Stimulated activated CD4-positive, alpha-beta T cell treated with anti-CD3 and anti-CD28 coated beads, Interleukin-4, amount 100 ng/mL, for 24 hours (primary cell): ENCODE measurements at regions not wholly inside any gene's neighbourhood (a gene's known extent, or its start where the extent isn't known, plus 50 kb on each side); places are given as distances from the start of the nearest gene placed in this dataset.
"Not testable (repeated sequence)": the region's sequence is repeated elsewhere in the genome, so short reads cannot be mapped to it uniquely, and the experiment has no call there.

Experiments used
- DNase-seq: peaks from one replicate; pipeline ENCODE4 v3.0.0-alpha.2; 2020

DNA sequence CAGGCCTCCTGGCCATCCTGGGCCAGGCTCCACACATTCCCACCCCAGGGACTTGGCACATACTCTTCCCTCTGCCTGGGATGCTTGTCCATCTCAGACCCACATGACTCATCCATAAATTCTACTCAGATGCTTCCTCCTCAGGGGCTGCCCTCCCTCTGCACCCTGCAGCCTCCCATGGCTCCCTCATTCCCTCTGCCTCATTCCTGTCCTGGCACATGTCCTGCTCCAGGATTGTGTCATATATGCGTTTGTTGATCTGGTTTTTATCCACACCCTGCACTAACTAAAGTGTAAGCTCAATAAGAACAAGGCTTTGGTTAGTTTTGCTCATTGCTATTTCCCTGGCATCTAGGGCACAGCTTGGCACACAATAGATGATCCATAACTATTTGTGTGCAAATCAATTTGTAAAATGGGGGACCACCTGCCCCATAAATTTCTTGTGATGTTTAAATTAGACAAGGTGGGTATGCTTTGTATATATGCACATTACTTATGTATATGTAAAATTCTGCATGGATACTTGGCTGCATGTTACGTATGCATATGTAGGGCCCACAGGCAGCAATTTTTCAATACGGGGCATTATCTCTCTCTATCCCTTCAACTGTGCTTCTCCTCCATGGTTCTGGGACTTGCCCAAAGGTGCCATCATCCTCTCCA is 191.4 kb downstream of the PTPRU start:
- no peak for DNase-seq

- no peak for DNase-seq
These were observed 190.5 kb downstream of the PTPRU start for GRCh38 chr1:29426701-29427279.

GRCh38 chr1:29425631-29426030 is 189.3 kb downstream of the PTPRU start:
- DNase-seq: no peak

- no peak for DNase-seq
These were observed 187.9 kb downstream of the PTPRU start for GRCh38 chr1:29424266-29424665.

- DNase-seq: no peak
These were observed 183.9 kb downstream of the PTPRU start for GRCh38 chr1:29420202-29420601.

DNA sequence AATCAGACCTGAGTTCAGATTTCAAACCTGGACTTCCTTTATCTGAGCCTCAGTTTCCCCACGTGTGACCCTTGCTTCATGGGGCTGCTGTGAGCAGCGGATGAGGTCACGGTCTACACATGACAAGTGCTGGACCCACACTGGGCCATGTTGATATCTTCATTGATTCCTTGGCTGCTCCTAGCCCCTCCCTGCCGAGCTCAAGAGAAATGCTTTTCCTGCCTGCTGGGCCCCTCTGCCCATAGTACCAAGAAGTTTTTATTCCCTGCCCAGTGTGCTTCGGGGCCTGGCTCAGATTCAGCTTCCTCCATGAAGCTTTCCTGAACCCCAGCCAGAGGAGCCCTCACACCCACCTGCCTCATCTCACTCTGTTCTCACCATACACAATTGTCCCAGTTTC is 181.6 kb downstream of the PTPRU start:
- DNase-seq: no peak

DNA sequence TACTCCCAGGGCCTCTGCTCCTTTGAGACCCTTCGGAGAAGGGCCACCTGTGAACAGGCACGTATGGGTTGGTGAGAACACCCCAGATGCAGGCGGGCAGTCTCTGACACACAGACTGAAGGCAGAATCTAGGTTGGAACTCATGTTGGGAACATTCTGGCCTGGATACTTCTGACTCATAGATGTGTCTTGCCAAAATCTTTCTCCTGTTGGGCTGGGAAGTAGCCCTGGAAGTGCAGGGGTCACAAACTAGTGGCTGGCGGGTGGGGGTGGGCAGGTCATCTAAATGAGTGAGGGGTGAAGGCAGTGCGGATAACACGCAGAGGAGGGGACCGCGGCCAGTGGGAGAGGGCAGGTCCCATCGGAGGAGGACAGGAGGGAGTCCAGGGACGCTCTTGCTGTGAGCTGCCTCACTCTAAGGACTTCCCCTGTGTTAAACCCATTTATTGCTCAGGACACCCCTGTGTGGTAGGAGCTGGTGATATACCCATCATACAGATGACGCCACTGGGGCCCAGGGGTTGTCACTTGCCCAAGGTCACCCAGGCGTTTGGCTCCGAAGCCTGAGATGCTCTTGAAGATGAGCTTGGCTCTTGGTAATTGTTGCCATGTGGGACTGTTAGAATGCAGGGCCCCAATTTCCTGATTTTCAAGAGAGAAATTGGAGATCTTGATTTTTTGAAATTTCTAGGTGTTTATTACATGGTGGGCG is 181.0 kb downstream of the PTPRU start:
- no peak for DNase-seq

DNA sequence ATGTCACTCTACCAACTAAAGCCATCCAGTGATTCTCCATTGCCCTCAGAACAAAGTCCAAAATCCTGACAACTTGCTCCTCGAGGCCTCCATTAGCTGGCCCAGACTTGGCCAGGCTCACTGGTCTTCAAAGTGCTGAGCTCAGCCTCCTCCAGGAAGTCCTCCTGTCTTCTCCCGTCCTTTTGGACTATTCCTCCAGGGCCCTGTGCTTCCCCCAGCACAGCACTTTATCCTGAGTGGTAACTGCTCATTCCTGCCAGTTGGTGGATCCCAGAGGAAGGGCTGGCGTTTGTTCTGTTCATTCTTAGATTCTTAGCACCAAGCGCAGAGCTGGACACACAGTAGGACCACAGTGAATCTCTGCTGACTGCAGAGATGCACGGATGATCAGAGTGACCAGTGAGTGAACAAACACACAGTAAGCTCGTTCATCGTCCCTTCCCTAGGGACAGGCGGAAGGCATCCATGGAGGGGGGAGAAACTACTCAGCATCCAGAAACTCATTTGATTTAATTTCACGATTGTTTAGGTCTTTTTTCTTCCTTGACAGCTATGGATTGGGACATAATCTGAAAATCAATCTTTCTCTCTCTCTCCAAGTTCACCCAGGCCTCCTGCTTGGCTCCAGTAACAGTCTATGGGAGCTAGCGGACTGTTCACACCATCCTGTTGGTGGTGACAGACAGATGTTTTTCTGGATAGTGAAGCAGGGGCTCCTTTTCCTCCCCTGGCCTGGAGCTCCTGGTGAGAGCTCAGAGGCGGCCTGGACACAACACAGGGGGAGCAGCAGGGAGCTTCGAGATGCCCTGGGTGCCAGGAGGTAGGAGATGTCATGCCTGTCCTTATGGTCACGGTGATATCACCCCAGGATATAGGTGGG is 180.2 kb downstream of the PTPRU start:
- DNase-seq: no peak

- no peak for DNase-seq
These were observed 179.5 kb downstream of the PTPRU start for GRCh38 chr1:29415861-29416260.

- no peak for DNase-seq
These were observed 179.0 kb downstream of the PTPRU start for GRCh38 chr1:29415156-29415830.

DNA sequence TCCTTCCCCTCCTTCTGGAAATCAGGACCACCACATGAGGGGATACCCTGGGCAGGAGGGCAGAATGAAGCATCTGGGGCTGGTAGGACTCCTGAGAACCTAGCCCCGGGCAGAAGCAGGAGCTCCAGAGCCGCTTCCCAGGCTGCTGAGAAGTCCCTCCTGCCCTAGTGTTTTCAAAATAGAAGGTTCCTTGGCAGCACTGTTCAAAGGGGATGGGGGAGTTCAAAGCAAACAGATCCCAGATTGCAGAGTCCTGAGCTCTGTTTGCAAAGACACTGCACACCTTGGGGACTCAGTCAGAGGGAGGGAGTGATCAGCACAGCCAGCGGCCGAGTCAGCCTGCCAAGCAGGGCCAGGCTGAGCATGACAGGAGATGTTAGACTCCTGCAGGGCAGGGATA is 177.8 kb downstream of the PTPRU start:
- no peak for DNase-seq

- DNase-seq: no peak
These were observed 177.3 kb downstream of the PTPRU start for GRCh38 chr1:29413661-29414060.

- DNase-seq: no peak
These were observed 176.3 kb downstream of the PTPRU start for GRCh38 chr1:29412591-29412990.

GRCh38 chr1:29410476-29410875 is 174.2 kb downstream of the PTPRU start:
- DNase-seq: no peak

DNA sequence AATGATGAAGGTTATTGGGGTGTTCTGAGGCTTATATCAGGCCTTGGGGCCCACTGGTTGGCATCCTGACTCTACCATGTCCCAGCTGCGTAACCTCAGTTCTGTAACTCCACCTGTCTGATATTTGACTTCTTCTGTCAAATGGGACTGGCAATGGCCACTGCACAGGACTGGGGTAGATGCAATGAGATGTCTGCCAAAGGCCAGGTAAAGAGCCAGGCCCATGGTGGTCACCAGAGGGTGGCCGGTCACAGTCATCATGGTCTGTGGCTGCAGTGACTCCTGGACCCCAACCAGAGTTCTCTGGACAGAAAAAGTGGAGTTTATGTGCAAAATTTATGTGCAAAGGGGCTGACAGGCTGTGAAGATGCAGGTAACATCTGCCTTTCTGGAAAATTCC is 173.3 kb downstream of the PTPRU start:
- DNase-seq: no peak

GRCh38 chr1:29408831-29409605 is 172.7 kb downstream of the PTPRU start:
- DNase-seq: no peak

DNA sequence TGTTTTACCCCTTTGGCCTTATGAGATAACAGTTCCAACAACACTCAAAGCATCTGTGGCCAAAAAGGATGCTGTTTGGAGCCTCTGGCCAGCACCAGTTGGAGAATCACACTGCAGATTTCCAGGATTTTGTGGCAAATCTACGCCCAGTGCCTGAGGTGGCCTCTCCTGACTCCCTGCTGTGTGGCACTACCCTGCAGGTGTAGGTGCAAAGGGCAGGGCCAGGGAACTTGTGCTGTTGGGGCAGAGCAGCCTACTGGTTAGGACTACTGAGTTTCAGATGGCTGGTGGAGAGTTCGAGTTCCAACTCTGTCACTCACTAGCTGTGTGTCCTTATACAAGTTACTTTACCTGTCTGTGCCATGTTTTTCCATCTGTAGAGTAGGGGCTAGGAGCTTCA is 170.5 kb downstream of the PTPRU start:
- DNase-seq: no peak

GRCh38 chr1:29400203-29400602 is 163.9 kb downstream of the PTPRU start:
- not testable (repeated sequence) for DNase-seq

DNA sequence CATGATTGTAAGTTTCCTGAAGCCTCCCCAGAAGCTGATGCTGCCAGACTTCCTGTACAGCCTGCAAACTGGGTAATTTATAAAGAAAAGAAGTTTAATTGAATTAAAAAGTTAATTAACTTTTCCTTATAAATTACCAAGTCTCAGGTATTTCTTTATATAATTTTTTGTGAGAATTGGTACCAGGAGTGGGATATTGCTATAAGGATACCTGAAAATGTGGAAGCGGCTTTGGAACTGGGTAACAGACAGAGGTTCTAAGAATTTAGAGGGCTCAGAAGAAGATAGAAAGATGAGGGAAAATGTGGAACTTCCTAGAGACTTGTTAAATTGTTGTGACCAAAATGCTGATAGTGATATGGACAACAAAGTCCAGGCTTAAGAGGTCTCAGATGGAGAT is 163.1 kb downstream of the PTPRU start:
- no peak for DNase-seq

GRCh38 chr1:29398431-29398830 is 162.1 kb downstream of the PTPRU start:
- DNase-seq: no peak

GRCh38 chr1:29397981-29398380 is 161.7 kb downstream of the PTPRU start:
- DNase-seq: no peak

GRCh38 chr1:29397256-29397590 is 160.9 kb downstream of the PTPRU start:
- DNase-seq: no peak
